NCI-H2029 (cell line): ENCODE measurements at regions not wholly inside any gene's neighbourhood (a gene's known extent, or its start where the extent isn't known, plus 50 kb on each side); places are given as distances from the start of the nearest gene placed in this dataset.

Experiments
- DNase-seq: peaks from one replicate; lab custom pipeline; 2025; lab: John Stamatoyannopoulos, UW

DNA sequence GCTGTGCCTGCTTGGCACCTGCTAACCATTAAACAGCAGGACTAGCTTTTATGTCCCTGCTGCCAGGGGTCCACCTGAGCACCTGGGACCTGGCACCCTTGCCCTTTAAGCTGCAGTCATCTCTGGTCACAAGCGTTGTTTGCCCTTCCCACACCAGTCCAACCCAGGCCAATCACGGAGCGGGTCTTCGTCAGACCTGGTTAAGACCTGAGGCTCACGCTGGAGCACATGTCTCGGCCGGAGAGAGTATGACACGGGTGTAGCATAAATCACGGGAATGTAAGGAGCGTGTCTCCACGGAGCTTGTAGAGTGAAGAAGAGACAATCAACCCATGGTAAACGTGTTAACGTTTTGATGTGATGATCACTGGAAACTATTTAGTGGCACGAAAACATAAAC is 847.3 kb downstream of the BRD1 start:
- DNase-seq, result no peak

DNA sequence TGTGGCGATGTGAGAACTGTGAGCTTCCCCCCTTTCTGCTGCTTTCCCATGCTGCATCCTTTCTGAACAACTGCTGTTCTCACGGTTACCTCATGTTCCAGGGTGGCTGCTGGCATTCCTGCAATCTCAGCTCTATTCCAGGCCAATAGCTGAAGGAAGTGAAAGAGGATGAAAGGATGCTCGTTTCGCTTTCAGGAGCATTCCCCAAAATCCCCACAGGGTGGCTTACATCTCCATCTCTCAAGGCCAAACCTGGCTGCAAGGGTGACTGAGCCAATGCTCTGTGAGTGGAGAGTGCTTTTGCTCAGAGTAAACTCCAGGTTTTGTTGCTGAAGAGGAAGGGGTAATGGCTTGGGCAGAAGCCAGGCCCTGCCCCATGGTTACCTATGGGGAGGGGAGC is 848.2 kb downstream of the BRD1 start:
- DNase-seq, result peak; percentile 7

DNA sequence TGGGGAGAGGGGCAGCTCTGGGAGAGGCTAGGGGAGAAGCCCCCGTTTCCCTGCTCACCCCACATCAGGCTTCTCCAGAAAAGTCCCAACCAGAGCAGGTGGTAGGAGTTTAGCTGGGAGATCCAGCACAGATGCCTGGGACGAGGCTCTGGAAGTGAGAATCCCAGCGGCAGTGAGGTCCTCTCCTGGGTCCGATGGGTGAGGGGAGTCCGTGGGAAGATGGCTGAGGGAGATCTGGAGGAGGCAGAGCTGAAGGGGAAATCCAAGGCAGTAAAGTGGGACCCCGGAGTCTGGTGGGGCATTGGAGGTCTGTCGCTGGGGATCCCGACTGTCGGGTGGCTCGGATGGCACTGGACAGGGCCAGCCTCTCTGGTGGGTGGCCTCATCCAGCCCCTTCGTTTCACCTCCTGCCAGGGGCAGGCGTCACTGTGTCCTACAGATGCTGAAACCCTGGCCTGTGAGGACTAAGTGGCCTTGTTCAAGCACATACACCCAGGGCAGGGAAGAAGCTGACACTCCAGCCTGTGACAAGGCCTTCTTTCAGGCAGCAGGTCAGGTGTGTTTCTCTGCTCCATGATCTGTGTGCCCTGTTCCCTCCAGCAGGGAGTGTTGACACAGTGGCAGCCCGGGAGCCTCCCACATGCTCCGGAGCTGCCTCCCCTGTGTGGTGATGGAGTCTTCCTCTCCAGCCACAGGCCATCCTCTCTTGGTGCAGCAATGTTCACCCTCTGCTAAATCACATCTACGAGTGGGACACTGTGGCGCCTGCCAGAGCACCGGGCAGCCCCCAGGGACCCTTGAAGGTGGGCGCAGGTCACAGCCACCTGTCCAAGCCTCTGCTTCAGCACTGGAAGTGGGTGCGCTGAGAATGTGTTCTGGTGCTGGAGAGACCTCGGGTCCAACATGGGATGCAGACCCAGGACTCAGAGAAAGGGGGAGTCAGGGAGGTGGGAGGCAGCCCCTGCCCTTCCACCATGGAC is 850.8 kb downstream of the BRD1 start:
- DNase-seq, result no peak

DNA sequence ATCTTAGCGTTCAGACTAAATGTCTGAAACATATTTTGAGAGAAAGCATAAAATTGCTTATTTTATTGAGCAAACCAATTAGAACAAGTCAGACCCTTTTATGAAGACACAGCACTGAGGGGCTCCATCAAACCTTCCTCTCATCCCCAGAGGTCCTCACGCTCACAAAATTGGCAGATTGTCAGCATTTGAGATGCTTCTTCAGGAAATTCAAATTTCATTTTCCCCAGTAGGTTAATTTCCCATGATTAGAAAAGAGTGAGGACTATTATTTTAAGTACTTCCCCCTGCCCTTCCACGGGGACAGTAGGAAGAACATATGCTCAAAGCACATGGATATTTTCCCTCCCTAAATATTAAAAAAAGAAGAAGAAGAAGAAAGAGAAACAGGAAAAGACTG is 851.8 kb downstream of the BRD1 start:
- no peak for DNase-seq

DNA sequence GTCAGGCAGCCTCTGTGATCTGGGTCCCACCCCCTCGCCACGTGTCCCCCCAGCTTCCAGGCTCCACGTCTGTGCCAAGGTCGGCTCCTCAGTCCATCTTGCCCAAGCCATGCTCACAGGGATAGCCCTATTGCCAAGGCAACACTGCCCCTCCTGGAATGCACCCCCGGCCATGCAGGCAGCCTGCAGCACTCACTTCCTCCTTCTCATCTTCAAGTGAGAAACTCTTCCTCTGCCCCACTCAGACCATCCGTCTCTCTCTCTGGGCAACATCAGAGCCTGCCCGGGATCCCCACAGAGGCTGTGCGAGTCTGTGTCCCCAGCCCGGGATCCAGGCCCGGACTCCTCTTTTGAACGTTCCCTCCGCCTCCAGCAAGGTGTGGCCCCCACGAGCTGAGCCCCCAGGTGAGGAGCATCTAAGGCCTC is 852.3 kb downstream of the BRD1 start:
- no peak for DNase-seq

DNA sequence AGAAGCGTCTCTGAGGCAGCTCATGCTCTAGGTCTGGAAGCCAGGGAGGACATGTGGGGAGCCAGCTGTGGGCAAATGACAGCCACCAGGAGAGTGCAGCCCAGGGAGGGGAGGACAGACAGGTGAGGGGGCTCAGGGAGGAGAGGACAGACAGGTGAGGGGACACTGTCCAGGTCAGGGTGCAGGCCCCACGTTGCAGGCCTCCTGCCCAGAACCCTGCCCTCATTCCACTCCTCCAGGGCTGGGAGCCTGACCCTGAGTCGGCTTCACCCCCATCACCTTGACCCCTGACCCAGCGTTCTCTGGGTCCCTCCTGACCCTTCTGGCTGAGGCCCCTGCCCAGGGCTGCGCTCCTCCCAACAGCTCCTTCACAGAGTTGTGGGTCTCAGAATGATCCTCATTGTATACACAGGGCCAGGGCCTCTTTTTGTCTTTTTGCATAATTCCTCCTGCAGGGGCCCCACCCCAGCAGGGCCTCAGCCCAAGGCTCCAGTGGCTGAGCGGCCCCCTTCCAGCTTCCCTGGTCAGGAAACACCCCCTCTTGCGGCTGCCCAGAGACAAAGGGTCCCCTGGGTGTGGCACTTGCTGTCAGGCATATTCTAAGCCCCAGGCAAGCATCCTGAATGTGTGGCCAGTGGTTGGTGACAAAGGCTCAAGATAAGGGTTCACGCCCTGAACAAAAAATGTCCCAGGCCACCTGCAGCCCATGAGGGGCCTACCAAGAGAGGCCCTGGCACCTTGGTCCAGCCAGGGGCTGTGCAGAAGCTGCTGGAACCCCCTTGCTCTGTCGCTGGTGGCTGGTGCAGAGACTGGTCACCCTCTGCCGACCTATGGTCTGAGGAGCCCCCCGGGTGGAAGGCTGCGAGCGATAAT is 853.0 kb downstream of the BRD1 start:
- DNase-seq, result no peak

DNA sequence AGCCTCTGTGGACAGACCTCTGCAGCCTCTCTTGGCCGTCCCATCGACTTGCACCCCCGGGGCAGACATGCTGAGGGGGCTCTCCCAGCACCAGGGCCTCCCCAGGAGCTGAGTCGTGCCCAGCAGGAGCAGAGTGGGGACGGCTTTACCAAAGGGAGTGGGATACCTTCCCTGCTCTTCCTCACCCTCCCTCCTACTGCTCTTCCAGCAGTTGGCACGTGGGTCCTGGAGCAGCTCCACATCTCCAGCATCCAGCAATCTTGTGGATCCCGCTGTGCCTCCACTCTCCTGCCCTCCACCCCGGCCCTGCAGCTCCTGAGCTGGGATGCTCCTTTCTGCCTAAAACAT is 854.0 kb downstream of the BRD1 start:
- no peak for DNase-seq

DNA sequence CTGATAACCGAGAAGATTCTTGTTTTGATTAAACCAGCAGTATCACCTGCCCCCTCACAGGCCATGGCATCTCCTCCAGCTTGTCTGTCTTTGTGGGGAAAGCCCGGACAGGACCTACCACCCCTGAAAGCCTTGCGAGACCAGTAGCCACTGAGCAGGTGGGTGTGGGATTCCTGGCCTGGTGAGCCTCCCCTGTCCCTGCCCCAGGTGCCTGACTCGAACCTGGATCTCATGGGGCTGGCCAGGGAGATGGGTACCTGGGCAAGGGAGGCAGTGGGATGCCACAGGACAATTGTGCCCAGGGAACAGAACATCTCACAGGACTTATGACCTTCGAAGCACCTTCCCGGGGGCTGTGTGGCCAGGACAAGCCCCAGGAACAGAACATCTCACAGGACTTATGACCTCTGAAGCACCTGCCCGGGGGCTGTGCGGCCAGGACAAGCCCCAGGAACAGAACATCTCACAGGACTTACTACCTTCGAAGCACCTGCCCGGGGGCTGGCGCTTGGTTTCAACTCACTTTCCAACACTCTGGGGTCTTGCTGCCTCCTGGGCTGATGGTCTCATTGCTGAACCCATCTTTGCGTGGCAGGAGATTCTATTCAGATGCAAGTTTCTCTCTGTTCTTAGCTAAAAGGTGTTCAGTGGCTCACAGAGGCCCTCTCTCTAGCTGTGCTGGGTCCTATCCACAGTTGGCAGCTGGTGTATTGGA is 854.5 kb downstream of the BRD1 start:
- no peak for DNase-seq

DNA sequence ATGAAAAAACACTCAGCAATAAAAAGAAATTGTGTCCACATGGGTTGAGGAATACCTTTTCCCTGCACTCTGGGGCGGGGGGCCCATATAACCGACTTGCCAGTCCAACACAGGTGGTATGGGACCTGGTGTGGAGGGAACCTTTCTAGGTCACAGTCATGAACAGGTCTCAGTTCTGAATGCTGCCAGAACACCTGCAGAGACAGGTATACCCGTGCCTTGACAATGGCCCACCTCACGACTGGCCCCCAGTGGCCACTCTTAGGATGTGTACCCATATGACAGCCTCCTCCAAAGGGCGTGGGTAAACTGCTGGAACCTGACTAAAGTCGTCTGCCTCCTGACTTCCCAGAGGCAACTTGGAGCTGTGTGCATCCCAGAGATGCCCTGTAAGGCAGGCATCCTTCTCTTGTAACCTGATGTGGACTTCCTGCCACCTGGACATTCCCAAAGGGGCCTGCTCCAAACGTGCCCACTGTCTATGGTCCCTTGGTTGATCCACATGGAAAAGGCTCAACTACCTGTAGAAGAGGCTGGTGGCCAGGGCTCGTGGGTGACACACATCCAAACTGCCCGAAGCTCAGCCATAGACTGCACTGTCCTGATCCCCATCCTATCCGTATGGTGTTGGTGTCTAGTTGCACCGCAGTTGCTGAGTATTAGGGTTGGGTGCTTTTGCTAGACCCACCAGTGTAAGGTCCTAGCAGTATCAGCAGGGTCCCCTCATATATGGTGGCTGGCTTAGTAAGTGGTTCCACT is 859.3 kb downstream of the BRD1 start:
- peak; percentile 56 for DNase-seq

DNA sequence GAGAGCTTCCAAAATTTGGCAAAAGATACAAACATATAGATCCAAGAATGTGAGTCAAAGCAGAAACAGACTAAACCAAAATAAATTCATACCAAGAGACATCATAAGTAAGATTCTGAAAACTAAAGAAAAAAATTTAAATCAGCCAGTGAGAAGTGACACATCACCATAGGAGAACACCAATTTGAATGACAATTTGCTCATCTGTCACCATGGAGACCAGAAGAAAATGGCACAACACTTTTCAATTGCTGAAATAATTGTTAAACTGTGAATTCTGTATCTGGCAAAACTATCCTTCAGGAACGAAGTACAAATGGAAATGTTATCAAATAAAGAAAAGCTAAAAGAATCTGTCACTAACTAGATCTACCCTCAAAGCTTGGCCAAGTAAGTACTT is 864.3 kb downstream of the BRD1 start:
- no peak for DNase-seq

DNA sequence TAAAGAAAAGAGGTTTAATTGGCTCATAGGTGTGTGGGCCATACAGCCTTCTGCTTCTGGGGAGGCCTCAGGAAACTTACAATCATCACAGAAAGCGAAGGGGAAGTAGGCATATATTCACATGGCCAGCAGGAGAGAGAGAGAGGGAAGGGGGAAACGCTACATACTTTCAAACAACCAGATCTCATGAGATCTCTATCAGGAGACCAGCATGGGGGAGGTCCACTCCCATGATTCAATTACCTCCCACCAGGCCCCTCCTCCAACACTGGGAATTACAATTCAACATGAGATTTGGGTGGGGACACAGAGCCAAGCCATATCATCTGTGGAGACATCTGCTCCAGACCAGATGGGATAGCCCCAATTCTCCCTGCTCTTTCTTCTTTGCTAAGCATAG is 866.0 kb downstream of the BRD1 start:
- no peak for DNase-seq

DNA sequence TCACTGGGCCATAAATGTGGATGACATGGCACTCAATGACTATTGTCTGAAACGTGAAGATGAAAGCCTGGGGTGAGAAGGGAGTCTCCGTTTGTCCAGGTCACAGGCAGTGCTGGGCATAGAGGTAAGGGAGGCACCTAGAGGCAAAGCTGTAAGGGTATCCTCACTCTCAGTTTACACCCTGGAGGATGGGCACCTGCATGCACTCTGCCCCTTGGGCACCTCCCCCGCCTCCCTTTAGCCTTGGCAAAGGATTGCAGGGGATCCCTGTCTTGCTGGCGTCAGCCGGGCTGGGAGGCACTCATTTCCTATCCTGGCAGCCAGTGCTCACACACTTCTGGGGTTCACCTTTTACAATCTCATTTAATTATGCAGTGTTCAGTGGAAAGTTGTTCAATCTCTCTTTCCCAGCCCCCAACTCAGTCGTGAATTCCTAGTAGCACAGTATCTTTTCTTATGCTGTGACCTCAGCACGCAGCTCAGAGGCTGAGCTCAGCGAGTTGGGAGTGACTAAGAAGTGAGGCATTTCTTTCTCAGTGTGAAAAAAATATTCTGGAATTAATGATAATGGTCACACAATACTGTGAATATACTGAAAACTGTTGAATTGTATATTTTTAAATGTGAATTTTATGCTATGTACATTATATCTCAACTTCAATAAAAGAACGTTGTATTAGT is 866.6 kb downstream of the BRD1 start:
- DNase-seq, result no peak

DNA sequence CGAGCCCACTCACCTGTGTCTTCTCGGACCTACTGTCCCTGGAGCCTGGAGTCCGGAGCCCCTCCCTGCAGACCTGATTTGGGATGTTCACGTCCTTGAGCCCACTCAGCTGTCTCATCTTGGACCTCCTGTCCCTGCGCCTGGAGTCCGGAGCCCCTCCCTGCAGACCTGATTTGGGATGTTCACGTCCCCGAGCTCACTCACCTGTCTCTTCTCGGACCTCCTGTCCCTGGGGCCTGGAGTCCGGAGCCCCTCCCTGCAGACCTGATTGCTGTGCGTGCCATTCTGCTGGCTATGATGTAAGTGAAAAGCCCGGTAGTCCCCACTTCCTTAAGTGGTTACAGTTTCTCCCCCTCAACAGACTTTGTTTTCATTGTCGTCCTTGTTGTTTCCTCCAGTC is 867.1 kb downstream of the BRD1 start:
- peak; percentile 20 for DNase-seq

DNA sequence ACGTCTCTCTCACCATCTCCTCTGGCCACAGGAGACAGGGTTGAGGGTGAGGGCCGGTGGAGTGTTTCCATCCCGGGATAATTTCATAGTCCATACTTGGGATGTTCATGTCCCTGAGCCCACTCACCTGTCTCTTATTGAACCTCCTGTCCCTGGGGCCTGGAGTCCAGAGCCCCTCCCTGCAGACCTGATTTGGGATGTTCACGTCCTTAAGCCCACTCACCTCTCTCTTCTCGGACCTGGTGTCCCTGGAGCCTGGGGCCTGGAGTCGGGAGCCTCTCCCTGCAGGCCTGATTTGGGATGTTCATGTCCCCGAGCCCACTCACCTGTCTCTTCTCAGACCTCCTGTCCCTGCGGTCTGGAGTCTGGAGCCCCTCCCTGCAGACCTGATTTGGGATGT is 868.2 kb downstream of the BRD1 start:
- DNase-seq, result no peak

DNA sequence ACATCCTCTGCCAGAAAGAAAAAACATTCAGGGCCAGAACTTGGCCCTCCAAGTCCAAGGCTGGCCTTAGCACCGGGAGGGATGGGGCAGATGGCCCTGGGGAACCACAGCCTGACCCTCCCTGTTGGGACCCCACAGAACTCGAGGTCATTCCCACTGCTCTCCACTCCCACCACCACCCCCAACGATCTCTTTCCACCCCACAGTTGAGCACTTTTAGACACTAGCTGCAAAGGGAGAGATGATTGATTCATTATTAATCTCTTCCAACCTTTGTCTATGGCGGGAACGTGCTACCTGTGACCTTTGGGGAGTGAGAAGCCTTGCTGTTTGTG is 869.7 kb downstream of the BRD1 start:
- no peak for DNase-seq

DNA sequence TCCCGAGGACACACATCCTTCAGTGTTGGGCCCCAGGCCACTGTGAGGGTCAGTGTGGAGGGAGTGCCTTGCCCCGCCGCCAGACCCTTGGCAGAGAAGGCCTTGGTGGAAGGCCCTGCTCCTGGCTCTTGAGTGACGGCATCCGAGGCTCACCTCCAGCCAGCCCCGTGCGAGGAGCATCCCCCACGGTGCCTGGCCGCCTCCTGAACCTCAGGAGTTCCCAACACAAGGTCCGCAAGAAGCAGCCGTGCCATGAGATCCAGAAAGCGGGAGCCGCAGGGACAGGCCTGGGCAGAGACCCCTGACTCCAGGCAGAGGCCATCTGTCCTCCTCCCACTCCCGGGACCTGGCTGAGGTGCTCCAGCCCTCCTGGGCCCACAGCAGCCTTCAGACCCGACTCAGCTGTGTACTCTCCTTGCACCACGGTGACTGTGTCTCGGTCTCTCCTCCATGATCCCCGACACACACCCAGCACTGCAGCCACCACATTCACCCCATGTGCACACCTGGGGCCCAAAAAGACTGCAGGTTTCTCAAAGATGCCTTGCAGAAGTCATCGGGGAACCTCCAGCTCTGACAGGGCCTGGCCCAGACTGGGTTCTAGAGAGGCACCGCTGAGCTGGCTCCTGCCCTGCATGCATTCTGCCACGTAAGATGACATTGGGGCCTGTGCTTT is 870.2 kb downstream of the BRD1 start:
- no peak for DNase-seq

DNA sequence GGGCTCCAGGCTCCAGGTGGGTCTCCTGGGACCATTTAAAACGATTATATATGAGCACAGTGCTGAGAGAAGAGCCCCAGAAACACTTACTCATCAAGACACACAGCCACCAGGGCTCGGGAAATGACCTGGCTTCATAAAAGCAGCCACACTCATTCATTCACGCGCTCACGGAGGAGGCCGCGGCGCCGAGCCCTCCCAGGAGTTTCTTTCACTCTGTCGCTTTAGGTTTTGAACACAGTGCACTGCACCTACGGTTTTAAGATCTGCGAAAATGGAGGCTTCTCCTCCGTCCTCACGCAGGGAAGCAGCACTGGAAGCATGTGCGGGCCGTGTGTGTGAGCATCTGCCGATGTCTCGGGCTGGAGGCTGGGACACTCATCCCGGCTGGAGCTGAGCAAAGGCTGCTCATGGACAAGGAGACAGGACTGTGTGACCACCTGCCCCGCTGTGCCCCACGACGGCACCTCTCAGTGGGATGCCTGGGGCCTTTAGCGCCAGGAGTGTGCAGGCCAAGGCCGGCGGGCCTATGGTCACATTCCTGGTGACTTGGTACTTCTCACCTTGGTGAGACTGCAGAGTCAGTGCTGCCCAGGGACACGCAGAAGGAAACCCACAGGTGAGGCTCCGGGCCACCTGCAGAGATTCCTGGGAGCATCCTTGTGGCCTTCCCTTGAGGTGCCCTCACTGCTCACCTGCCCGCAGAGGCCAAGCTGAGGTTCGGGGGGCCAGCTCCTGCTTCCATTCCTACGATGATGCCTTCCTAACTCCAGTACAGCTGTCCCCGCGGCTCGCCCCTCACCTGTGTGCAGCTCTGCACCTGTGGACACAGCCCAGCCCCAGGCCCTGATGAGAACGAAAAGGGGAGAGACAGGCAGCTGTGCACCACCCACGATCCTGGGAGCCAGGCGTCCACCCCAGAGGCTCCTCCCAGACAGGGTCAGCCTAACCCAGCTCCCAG is 872.0 kb downstream of the BRD1 start:
- no peak for DNase-seq

DNA sequence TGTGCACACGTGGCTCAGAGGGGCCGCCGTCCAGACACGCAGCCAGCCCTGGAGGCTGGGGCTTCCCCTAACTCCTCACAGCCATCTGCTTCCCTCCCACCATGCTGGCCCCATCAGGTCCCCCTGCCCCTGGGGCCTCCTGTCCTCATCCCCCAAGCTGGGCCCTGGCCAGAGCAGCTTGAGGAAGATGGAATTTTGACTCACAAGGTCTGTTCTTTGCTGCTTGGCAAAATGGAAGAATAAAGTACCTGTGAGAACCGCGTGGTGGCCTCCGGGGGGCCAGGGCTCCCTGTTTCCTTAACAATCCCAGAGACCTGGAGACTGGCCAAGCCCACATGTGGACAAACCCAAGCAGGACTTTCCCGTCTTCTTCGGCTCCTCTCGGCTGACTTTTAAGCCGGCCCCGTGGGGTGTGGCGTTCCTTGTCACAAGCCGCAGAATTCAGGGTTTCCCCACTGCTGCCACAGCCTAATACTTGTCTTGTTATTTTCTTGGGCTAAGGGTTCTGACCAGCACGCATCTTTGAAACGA is 872.8 kb downstream of the BRD1 start:
- no peak for DNase-seq

DNA sequence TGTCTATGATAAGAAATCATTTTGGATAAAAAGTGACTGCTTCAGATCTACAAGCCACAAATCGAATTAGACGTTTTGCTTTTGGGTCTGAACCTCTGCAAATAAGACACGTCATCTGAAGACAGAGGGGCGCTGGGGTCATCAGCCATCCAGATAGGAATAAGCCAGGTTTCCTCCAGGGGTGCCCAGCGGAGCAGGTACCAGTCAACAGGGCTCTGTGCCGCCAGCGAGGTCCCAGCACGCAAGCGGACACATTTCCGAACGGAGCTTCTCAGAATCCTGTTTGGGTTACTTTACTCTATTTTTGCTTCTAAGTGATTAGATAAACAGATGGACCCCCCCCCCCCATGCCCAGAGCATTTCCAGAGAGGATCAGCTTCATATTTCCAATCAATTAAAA is 873.8 kb downstream of the BRD1 start:
- no peak for DNase-seq
